ENCODE measurements at regions not wholly inside any gene's neighbourhood (a gene's known extent, or its start where the extent isn't known, plus 50 kb on each side); places are given as distances from the start of the nearest gene placed in this dataset.
"Not testable (repeated sequence)": the region's sequence is repeated elsewhere in the genome, so short reads cannot be mapped to it uniquely, and the experiment has no call there.

- DNase-seq, result no peak
These were observed 104.4 kb upstream of the RFLNA start for GRCh38 chr12:124190312-124191023.

- DNase-seq, result peak; percentile 43 to 84
These were observed 103.9 kb upstream of the RFLNA start for GRCh38 chr12:124191024-124191359.

GRCh38 chr12:124191966-124192365 lies 102.9 kb upstream of the RFLNA start:
- DNase-seq, result no peak

GRCh38 chr12:124194264-124194892 lies 100.5 kb upstream of the RFLNA start:
- DNase-seq, result no peak

DNA sequence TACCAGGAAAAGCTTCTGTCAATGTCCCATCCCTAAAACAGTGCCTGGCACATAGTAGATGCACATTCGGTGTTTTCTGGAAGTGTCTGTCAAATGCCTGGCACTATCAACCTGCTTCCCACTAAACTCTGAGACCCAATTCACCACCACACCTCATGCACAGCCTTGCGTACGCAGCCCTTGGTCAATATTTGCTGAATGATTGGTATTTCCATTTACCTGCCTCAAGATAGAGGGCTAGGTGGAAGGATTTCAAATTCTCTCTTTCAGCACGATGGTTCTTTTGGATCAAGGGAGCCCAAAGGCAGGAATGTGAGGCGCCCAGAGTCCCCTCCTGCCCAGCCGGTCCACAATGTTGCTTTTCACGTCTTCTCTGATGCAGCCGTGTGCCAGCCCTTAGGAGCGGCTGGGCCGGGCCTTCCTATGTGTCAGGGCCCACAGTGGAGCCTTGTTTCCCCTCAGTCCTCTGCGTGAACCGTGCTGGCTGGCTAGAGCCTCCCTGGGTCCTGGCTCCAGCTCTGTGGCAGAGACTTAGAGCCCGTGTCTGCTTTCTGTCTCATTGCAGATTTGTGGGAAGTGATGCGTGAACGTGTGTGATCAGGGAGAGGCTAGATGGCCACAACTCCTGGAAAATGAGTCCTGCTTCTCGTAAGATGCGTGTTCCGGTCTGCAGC lies 99.9 kb upstream of the RFLNA start:
- no peak for DNase-seq

GRCh38 chr12:124195567-124195942 lies 99.3 kb upstream of the RFLNA start:
- no peak for DNase-seq

GRCh38 chr12:124196236-124196635 lies 98.7 kb upstream of the RFLNA start:
- no peak for DNase-seq

- no peak for DNase-seq
These were observed 93.6 kb upstream of the RFLNA start for GRCh38 chr12:124201248-124201647.

DNA sequence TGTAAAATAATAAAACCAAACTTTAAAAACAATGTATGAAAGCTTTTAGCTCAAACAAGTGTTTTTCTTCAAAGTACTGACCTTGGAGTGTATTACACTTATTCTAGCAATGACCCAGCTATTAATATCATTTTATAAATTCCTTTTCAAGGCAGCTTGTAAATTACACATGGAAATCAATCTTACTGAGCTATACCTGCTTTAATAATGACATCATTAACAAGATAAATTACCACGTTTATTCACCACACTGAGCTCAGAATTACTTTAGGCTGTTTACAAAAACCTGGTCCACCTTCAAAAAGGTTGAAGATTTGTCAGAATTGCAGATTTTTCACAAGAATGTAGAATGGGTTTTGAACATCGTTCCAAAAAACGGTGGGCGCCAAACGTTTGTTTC lies 91.7 kb upstream of the RFLNA start:
- no peak for DNase-seq

- no peak for DNase-seq
These were observed 89.5 kb upstream of the RFLNA start for GRCh38 chr12:124205405-124205804.

DNA sequence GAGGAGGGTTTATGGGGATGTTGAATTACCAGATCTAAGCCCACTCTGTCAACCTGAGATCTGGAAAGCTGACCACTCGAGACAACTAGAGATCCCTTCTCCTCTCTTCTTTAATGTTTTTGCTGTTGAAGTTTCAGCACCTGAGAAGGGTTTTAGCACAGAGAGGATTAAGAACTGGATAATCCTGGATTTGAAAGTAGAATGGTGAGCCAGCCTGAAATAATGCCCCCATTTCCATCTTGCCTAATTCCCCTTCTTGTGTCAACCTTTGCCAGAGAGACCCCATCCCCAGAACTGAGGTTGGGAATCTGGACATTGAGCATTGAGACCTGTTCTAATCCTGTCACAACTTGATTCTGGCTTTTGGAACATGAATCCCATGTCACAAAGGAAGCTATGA lies 87.8 kb upstream of the RFLNA start:
- no peak for DNase-seq

GRCh38 chr12:124207617-124208016 lies 87.3 kb upstream of the RFLNA start:
- no peak for DNase-seq

- no peak for DNase-seq
These were observed 86.4 kb upstream of the RFLNA start for GRCh38 chr12:124208489-124208888.

GRCh38 chr12:124210991-124211577 lies 83.8 kb upstream of the RFLNA start:
- DNase-seq, result no peak

DNA sequence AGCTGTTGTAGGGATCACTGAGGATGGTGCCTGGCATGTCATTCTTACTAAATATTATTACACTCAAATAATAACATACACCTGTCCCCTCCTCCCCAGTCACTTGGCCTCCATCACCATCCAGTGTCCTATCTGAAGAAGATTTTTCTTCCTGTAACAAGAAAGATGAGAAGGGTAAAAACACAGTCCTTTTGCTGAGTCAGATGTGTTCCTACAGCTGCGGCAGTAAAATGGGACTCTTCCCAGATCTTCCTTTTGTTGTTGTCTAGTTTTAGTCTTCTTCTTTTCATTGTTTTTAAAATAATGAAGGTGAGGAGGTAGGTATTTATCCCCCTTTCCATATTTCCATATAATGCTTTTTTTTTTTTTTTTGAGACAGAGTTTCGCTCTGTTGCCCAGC lies 83.1 kb upstream of the RFLNA start:
- no peak for DNase-seq

GRCh38 chr12:124213666-124214347 lies 81.1 kb upstream of the RFLNA start:
- no peak for DNase-seq

GRCh38 chr12:124214574-124214973 lies 80.3 kb upstream of the RFLNA start:
- DNase-seq, result no peak

DNA sequence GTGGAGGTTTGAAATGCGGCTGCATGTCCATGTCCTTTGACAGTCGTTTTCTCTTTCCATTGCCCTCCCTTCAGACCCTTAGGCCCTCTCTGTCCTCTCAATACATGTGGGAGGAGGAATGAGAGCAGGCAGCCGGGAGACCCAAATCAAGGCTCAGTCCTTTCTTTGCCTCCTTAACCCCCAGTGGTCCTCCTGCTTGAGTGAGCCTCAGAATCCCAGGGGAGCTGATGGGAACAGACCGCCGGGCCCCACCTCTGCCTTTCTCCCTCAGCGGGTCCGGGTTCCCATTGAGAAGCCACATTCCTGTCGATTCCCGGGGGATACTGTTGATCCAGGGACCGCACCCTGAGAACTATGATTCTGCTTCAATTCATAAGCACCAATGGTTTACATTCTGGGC lies 77.9 kb upstream of the RFLNA start:
- no peak for DNase-seq

DNA sequence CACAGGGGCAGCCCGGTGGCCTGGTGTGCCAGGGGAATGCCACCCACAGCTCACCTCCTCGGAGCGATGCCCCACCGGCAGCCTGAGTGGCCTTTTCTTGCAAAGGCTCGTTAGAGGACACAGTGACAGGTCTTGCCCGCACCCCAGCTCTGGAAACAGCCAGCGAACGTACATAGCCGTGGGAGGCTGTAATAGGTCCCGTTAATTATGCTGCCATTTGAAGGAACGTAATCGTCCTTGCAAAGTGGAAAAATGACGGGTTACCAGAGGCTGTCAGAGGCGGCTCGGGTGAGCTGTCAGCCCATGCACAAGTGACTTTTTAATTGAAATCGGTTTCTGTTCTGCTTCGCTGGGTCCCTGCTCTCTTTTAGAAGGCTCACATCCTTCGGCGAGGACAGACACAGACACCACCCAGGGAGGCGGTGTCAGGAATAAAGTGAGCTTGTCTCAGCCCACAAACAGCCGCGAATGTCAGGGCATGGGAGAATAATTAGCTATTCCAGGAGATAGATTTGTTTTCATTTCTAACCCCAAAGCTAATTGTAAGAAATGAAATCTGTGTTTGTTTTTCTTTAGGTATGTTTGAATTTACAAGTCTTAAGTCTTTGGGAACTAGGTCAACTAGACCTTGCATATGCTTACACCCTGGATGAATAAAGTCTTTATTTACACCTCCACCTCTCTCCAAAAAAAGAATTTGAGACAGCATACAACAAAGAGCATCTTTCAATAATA lies 77.2 kb upstream of the RFLNA start:
- DNase-seq, result no peak

DNA sequence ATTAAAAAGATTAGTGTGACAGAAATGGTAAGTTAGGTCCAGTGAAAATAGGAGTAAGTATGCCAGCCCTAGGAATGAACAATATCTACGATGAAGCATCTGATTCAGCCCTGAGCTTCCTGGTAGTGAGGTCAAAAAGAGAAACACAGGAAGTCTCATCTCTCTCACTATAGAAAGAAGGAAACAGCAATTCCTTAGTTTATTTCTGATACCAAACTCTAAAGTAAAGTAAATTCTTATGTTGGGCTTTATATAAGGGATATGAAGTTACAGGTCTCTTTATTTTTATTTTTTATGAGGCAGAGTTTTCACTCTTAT lies 76.7 kb upstream of the RFLNA start:
- DNase-seq, result no peak

GRCh38 chr12:124218650-124219049 lies 76.2 kb upstream of the RFLNA start:
- DNase-seq, result not testable (repeated sequence)

GRCh38 chr12:124222368-124223245 lies 72.3 kb upstream of the RFLNA start:
- DNase-seq, result no peak
